ENCODE measurements at regions not wholly inside any gene's neighbourhood (a gene's known extent, or its start where the extent isn't known, plus 50 kb on each side); places are given as distances from the start of the nearest gene placed in this dataset.

DNA sequence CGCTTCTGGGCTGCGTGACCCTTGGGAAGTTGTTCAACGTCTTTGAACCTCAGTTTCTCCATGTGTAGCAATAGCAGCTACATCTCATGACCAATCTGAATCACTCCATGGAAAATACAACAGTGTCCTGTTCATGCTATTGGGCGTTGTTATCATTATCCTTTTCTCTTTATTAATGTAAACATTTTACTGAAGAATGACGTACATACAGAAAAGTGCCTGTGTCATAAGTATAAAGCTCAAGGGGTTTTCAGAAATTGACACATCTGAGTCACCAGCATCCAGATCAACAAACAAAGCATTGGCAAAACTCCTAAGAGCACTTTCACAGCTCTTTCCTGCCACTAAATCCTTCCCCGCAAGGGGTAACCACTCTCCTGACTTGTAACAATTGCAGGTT lies 438.4 kb downstream of the XYLT1 start:
- ATAC-seq (no peak), FAIRE-seq (no peak), DNase-seq (ENCODE audit: low read depth in 1 of 2, low spot score in 1 of 2) (peak in 1 of 2 experiments; percentile 11)
- Histone ChIP-seq H3K9me3 (peaks cover 12% of the 10 kb centered on the region; the same call in 2 of the 3 replicates), H3K4me1 (no peaks in the 10 kb centered on the region), H3K27ac (no peak overlapping the region), H3K4me2 (no peak overlapping the region), H3K4me3 (no peak overlapping the region)
- TF ChIP-seq MAZ (IDR thresholded peaks at IDR 0.05; ENCODE audit: borderline replicate concordance, low read depth, low read length), result no peak
- TF ChIP-seq TFCP2L1 (CRISPR knock-in tag; IDR thresholded peaks at IDR 0.05), result no peak
- TF ChIP-seq HOXB13 (CRISPR knock-in tag; IDR thresholded peaks at IDR 0.05; ENCODE audit: low read depth), result no peak
- no peak for TF ChIP-seq ZNF302 (CRISPR knock-in tag; IDR thresholded peaks at IDR 0.05)
- TF ChIP-seq, protein P1, sequence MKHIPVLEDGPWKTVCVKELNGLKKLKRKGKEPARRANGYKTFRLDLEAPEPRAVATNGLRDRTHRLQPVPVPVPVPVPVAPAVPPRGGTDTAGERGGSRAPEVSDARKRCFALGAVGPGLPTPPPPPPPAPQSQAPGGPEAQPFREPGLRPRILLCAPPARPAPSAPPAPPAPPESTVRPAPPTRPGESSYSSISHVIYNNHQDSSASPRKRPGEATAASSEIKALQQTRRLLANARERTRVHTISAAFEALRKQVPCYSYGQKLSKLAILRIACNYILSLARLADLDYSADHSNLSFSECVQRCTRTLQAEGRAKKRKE (CRISPR knock-in tag; IDR thresholded peaks at IDR 0.05; ENCODE audit: low read depth), result no peak
- TF ChIP-seq CEBPB (IDR thresholded peaks at IDR 0.05), result no peak
- no peak for TF ChIP-seq NFE2L2 (conservative IDR thresholded peaks at IDR 0.05; ENCODE audit: low read length)
- no peak for TF ChIP-seq RAD21 (conservative IDR thresholded peaks at IDR 0.05 in 1 of 2, IDR thresholded peaks at IDR 0.05 in 1 of 2)
- TF ChIP-seq, protein P2, sequence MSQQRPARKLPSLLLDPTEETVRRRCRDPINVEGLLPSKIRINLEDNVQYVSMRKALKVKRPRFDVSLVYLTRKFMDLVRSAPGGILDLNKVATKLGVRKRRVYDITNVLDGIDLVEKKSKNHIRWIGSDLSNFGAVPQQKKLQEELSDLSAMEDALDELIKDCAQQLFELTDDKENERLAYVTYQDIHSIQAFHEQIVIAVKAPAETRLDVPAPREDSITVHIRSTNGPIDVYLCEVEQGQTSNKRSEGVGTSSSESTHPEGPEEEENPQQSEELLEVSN (IDR thresholded peaks at IDR 0.05; ENCODE audit: borderline replicate concordance, low read depth), result no peak
- no peak for TF ChIP-seq HDAC2 (IDR thresholded peaks at IDR 0.05)
- ChIA-PET POLR2A (no interaction called here), CTCF (no interaction called here)
- 51% methylated on average over 6 of the region's 6 CpGs for WGBS (ENCODE audit: missing lambda C conversion rate)

DNA sequence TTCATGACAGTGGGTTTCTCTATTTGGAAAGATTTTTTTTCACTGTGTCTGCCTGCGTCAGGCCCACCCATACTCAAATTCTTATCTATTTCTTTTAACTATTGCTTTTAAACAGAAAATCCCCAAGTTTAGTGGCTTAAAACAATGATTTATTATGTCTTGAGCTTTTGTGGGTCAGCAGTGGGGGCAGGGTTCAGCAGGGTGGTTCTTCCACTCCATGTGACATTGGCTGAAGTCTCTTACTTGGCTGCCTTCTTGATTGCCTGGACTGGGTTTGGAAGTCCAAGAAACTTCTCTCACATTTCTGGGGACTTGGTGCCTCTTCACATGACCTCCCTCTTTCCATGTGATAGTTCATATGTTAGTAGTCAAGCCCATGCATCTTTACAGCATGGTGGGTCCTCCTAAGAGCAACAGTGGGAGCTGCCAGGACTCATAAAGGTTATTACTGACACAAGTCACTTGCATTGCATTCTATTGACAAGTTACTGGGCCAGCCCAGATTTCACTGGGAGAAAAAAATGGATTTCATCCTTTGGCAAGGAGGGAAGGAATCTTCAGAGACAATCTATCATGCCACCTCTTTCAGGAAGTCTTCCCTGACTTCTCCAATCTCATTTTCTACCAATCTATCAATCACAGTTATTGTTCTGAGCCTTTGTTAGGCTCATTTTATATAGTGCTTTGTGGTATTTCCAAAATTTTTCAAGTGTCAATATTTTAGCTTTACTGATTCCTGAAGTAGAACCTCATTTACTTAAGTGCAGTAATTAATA lies 436.1 kb downstream of the XYLT1 start:
- CTCF ChIA-PET, result no interaction called here
- Histone ChIP-seq H3K4me3 (no peak overlapping the region), H3K4me2 (no peak overlapping the region), H3K4me1 (no peaks in the 10 kb centered on the region), H3K27ac (no peak overlapping the region), H3K9me3 (peaks cover 3% of the 10 kb centered on the region; the same call in 2 of the 3 replicates)
- ATAC-seq (no peak), DNase-seq (ENCODE audit: low read depth in 1 of 2, low spot score in 1 of 2) (no peak), FAIRE-seq (no peak)
- POLR2A ChIA-PET, result no interaction called here
- TF ChIP-seq, protein P3, sequence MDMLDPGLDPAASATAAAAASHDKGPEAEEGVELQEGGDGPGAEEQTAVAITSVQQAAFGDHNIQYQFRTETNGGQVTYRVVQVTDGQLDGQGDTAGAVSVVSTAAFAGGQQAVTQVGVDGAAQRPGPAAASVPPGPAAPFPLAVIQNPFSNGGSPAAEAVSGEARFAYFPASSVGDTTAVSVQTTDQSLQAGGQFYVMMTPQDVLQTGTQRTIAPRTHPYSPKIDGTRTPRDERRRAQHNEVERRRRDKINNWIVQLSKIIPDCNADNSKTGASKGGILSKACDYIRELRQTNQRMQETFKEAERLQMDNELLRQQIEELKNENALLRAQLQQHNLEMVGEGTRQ (IDR thresholded peaks at IDR 0.05), result no peak
- no peak for TF ChIP-seq TFCP2L1 (CRISPR knock-in tag; IDR thresholded peaks at IDR 0.05)
- TF ChIP-seq MAFK (IDR thresholded peaks at IDR 0.05; ENCODE audit: partially characterized antibody), result no peak
- TF ChIP-seq HDAC2 (IDR thresholded peaks at IDR 0.05), result no peak
- TF ChIP-seq CEBPB (IDR thresholded peaks at IDR 0.05), result no peak
- TF ChIP-seq HOXA7 (CRISPR knock-in tag; IDR thresholded peaks at IDR 0.05), result no peak
- 29% methylated on average over 1 of the region's 1 CpG for WGBS (ENCODE audit: missing lambda C conversion rate)

DNA sequence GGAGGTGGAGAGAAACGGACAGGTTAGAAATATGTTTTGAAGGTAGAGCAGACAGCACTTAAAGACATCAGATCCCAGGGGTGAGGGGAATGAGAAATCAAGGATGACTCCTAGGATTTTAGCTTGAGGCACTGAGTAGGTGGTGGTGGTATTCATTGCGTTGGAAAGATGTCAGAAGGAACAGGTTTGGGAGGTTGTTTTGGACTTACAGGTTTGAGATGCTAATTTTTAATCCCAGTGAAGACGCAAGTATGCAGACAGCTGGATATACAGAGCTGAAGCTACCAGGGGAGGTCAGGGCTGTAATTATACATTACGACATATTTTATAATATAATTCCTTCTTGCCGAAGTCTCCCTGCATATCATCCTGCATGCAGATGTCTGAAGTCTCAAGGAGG lies 433.3 kb downstream of the XYLT1 start:
- DNase-seq (ENCODE audit: low read depth in 1 of 2, low spot score in 1 of 2) (no peak), ATAC-seq (no peak), FAIRE-seq (no peak)
- H3K4me1 ChIP-seq, result no peaks in the 10 kb centered on the region
- CTCF ChIA-PET, result no interaction called here
- no peak overlapping the region for H3K27ac ChIP-seq
- WGBS (ENCODE audit: missing lambda C conversion rate), result 39% methylated on average over 5 of the region's 5 CpGs
- TF ChIP-seq CHD2 (IDR thresholded peaks at IDR 0.05; ENCODE audit: low read length, partially characterized antibody) (no peak), HOXA7 (CRISPR knock-in tag; IDR thresholded peaks at IDR 0.05) (no peak), KDM5A (IDR thresholded peaks at IDR 0.05) (no peak), RARB (CRISPR knock-in tag; IDR thresholded peaks at IDR 0.05) (no peak), ZFP36 (IDR thresholded peaks at IDR 0.05; ENCODE audit: borderline replicate concordance, partially characterized antibody) (no peak), SMC3 (IDR thresholded peaks at IDR 0.05) (no peak), ZSCAN20 (CRISPR knock-in tag; IDR thresholded peaks at IDR 0.05) (no peak), JUN (IDR thresholded peaks at IDR 0.05) (no peak)
- POLR2A ChIA-PET, result no interaction called here
- H3K4me2 ChIP-seq, result no peak overlapping the region
- H3K4me3 ChIP-seq, result no peak overlapping the region
- 0 out of 3 replicates have a peak, but pooled peaks cover 2% of the 10 kb centered on the region for H3K9me3 ChIP-seq
